Smooth muscle cell (in vitro differentiated cells): ENCODE measurements at regions not wholly inside any gene's neighbourhood (a gene's known extent, or its start where the extent isn't known, plus 50 kb on each side); places are given as distances from the start of the nearest gene placed in this dataset.
"Not testable (repeated sequence)": the region's sequence is repeated elsewhere in the genome, so short reads cannot be mapped to it uniquely, and the experiment has no call there.

Experiments
- DNase-seq: peaks from one replicate; lab custom pipeline; 2025; ENCODE audit not compliant: unreplicated experiment; lab: John Stamatoyannopoulos, UW
- H2AFZ ChIP-seq: fragments of 200-600 bp; sonication (generic); 2 replicates; pipeline ENCODE4 v1.6.0; 2016; ENCODE audit warnings: antibody characterized with exemption, low read depth, mild to moderate bottlenecking
- H3F3A ChIP-seq: fragments of 200-600 bp; sonication (generic); 2 replicates; pipeline ENCODE4 v1.6.0; 2017; ENCODE audit warnings: antibody characterized with exemption, low read depth
- H3K27ac ChIP-seq: fragments of 200-600 bp; sonication (generic); 2 replicates; pipeline ENCODE4 v1.5.1; 2016; ENCODE audit warnings: low read depth, mild to moderate bottlenecking
- H3K27me3 ChIP-seq: fragments of 200-600 bp; sonication (generic); 2 replicates; pipeline ENCODE4 v1.6.1; 2016; ENCODE audit warnings: low read depth, mild to moderate bottlenecking
- H3K36me3 ChIP-seq: fragments of 200-600 bp; sonication (generic); 2 replicates; pipeline ENCODE4 v1.5.1; 2016; ENCODE audit warnings: low read depth
- H3K4me1 ChIP-seq: fragments of 200-600 bp; sonication (generic); 2 replicates; pipeline ENCODE4 v1.5.1; 2016; ENCODE audit warnings: low read depth
- H3K4me2 ChIP-seq: fragments of 200-600 bp; sonication (generic); 2 replicates; pipeline ENCODE4 v1.6.0; 2016; ENCODE audit warnings: mild to moderate bottlenecking
- H3K4me3 ChIP-seq: fragments of 200-600 bp; sonication (generic); 2 replicates; pipeline ENCODE4 v1.5.1; 2016; ENCODE audit warnings: mild to moderate bottlenecking
- H3K79me2 ChIP-seq: fragments of 200-600 bp; sonication (generic); 2 replicates; pipeline ENCODE4 v1.6.0; 2016; ENCODE audit warnings: low read depth, mild to moderate bottlenecking
- H3K9ac ChIP-seq: fragments of 200-600 bp; sonication (generic); 2 replicates; pipeline ENCODE4 v1.6.0; 2016; ENCODE audit warnings: low read depth
- H3K9me3 ChIP-seq: fragments of 200-600 bp; sonication (generic); replicated peaks from 2 replicates; pipeline ENCODE4 v1.5.1; 2016; ENCODE audit warnings: low read depth
- H4K20me1 ChIP-seq: fragments of 200-600 bp; sonication (generic); 2 replicates; pipeline ENCODE4 v1.6.0; 2016; ENCODE audit warnings: low read depth
- whole genome bisulfite sequencing: methylation state at CpG from one replicate; pipeline ENCODE4 v1.1.7; 2016; ENCODE audit warnings: low lambda C conversion rate; 5-methylcytosine and 5-hydroxymethylcytosine counted together
- TF ChIP-seq, protein P1 (sequence below): fragments of 200-600 bp; sonication (generic); IDR thresholded peaks from 2 replicates; pipeline ENCODE4 v1.5.1; 2017; ENCODE audit warnings: borderline replicate concordance, mild to moderate bottlenecking, antibody characterized with exemption; ENCODE audit not compliant: insufficient read depth, poor library complexity, severe bottlenecking

DNA sequence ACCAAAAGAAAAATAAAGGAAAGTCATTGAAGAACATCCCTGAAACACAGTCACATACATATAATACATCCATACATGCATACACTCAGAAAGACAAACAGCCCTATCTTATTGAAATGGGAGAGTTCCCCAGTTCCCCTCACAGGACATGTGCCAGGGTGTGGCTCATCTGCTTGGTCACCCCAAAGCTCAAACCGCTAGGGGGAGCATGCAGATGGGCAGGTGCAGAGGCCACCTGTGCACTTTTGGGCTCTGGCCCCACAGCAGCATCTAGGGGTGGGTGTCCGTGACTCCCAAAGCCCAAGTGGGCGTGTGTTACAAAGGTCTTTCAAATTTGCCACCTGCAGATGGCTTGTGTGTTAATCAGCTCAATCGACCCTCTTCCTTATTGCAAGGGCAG, 75.2 kb downstream of the CMAS start:
- TF ChIP-seq, protein P1, sequence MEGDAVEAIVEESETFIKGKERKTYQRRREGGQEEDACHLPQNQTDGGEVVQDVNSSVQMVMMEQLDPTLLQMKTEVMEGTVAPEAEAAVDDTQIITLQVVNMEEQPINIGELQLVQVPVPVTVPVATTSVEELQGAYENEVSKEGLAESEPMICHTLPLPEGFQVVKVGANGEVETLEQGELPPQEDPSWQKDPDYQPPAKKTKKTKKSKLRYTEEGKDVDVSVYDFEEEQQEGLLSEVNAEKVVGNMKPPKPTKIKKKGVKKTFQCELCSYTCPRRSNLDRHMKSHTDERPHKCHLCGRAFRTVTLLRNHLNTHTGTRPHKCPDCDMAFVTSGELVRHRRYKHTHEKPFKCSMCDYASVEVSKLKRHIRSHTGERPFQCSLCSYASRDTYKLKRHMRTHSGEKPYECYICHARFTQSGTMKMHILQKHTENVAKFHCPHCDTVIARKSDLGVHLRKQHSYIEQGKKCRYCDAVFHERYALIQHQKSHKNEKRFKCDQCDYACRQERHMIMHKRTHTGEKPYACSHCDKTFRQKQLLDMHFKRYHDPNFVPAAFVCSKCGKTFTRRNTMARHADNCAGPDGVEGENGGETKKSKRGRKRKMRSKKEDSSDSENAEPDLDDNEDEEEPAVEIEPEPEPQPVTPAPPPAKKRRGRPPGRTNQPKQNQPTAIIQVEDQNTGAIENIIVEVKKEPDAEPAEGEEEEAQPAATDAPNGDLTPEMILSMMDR, result peak; percentile 15
- DNase-seq, result no peak
- Histone ChIP-seq H3K9ac (no peak overlapping the region), H3K4me3 (no peak overlapping the region), H3F3A (no peaks in the 10 kb centered on the region), H3K4me1 (no peaks in the 10 kb centered on the region), H3K4me2 (no peak overlapping the region), H3K27ac (no peak overlapping the region), H2AFZ (no peak overlapping the region), H4K20me1 (no peaks in the 10 kb centered on the region), H3K36me3 (no peaks in the 10 kb centered on the region), H3K27me3 (no peaks in the 10 kb centered on the region), H3K79me2 (no peaks in the 10 kb centered on the region), H3K9me3 (no peaks in the 10 kb centered on the region)
- 41% methylated on average over 4 of the region's 4 CpGs for WGBS

DNA sequence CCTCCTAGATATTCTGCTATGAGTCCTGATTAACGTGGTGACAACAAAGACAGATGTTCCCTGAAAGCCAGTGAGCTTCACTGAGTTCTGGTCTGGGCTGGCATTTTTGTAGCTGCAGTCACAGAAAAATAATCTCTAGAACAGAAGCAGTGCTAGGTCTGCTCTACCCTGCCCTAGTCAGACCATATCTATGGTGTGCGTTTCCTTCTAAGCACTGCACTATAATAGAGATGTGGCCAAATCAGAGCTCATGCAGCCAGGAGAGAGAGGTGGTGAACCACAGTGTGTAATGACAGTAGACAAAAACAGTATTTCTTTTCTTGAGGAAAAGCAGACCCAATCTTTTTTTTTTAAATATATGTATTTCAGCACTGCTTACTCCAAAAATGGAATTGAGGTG, 76.3 kb downstream of the CMAS start:
- 20% methylated on average over 2 of the region's 2 CpGs for WGBS
- no peak overlapping the region for H3K27ac ChIP-seq
- H3K4me2 ChIP-seq, result peak overlapping the region; percentile 41
- H3K4me3 ChIP-seq, result no peak overlapping the region
- DNase-seq, result no peak
- H4K20me1 ChIP-seq, result no peaks in the 10 kb centered on the region
- no peak overlapping the region for H3K9ac ChIP-seq
- H3F3A ChIP-seq, result no peaks in the 10 kb centered on the region
- H3K79me2 ChIP-seq, result no peaks in the 10 kb centered on the region
- H3K9me3 ChIP-seq, result no peaks in the 10 kb centered on the region
- no peaks in the 10 kb centered on the region for H3K27me3 ChIP-seq
- TF ChIP-seq, protein P1, result no peak
- H3K36me3 ChIP-seq, result no peaks in the 10 kb centered on the region
- no peaks in the 10 kb centered on the region for H3K4me1 ChIP-seq
- no peak overlapping the region for H2AFZ ChIP-seq

DNA sequence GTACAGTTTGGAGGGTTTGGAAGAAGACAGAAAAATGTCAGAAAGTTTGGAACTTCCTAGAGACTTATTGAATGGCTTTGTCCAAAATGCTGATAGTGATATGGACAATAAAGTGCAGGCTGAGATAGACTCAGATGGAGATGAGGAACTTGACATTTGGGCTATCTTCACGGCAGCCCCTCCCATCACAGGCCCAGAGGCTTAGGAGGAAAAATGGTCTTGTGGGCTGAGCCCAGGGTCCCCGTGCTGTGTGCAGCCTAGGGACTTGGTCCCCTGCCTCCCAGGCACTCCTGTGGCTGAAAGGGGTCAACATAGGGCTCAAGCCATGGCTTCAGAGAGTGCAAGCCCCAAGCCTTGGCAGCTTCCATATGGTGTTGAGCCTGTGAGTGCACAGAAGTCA, 79.0 kb downstream of the CMAS start:
- Histone ChIP-seq H3K9ac (no peak overlapping the region), H3K27me3 (no peaks in the 10 kb centered on the region), H3K4me3 (no peak overlapping the region), H3K4me1 (no peaks in the 10 kb centered on the region), H3K79me2 (no peaks in the 10 kb centered on the region), H3K36me3 (no peaks in the 10 kb centered on the region), H3K27ac (no peak overlapping the region), H2AFZ (no peak overlapping the region), H4K20me1 (no peaks in the 10 kb centered on the region), H3F3A (no peaks in the 10 kb centered on the region), H3K4me2 (no peak overlapping the region), H3K9me3 (no peaks in the 10 kb centered on the region)
- no peak for DNase-seq
- TF ChIP-seq, protein P1, result no peak
- WGBS, result 88% methylated on average over 2 of the region's 2 CpGs

DNA sequence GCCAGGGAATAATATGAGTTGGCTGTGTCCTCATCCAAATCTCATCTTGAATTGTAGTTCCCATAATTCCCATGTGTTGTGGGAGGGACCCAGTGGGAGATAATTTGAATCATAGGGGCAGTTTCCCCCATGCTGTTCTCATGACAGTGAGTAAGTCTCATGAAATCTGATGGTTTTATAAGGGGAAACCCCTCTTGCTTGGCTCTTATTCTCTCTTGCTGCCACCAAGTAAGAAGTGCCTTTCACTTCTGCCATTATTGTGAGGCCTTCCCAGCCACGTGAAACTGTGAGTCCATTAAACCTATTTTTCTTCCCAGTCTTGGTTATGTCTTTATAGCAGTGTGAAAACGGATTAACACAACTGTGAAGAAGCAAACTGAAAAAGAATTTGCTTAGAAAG, 80.1 kb downstream of the CMAS start:
- DNase-seq, H3K27me3 ChIP-seq, H3K36me3 ChIP-seq, H2AFZ ChIP-seq, H3K4me2 ChIP-seq, H3K4me3 ChIP-seq, H3K79me2 ChIP-seq, H3K27ac ChIP-seq, H3K9me3 ChIP-seq, H3F3A ChIP-seq, H3K4me1 ChIP-seq, H3K9ac ChIP-seq, H4K20me1 ChIP-seq: not testable (repeated sequence)
- WGBS, result 42% methylated on average over 2 of the region's 2 CpGs
